T-helper 1 cell treated with Interleukin-12 subunit alpha and Interleukin-12 subunit beta and Interleukin-4 antibody, amounts not matched to agents 30 ng/mL and 1 ng/mL, for 36 hours (primary cell): ENCODE measurements at regions not wholly inside any gene's neighbourhood (a gene's known extent, or its start where the extent isn't known, plus 50 kb on each side); places are given as distances from the start of the nearest gene placed in this dataset.
"Not testable (repeated sequence)": the region's sequence is repeated elsewhere in the genome, so short reads cannot be mapped to it uniquely, and the experiment has no call there.

Experiments used
- intact Hi-C: fragments of 100-400 bp; cut with micrococcal nuclease; formaldehyde crosslinking; loops from one replicate; pipeline ENCODE4 v1.15.1; 2024

DNA sequence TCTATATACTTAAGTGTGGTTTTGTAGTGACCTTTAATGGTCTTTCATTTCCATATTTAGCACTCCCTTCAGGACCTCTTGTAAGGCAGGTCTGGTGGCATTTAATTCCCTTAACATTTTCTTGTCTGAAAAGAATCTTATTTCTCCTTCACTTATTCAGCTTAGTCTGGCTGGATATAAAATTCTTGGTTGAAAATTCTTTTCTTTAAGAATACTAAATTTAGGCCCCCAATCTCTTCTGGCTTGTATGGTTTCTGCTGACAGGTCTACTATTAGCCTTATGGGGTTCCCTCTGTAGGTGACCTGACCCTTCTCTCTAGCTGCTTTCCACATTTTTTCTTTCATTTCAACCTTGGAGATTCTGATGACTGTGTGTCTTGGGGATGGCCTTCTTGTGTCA is 236.9 kb downstream of the THBS2 start:
- intact Hi-C loops = no loop called here

- intact Hi-C loops = no loop called here
Measured at GRCh38 chr6:169014211-169015197, 239.1 kb downstream of the THBS2 start.

GRCh38 chr6:169009628-169010027 is 244.0 kb downstream of the THBS2 start:
- intact Hi-C loops = no loop called here

DNA sequence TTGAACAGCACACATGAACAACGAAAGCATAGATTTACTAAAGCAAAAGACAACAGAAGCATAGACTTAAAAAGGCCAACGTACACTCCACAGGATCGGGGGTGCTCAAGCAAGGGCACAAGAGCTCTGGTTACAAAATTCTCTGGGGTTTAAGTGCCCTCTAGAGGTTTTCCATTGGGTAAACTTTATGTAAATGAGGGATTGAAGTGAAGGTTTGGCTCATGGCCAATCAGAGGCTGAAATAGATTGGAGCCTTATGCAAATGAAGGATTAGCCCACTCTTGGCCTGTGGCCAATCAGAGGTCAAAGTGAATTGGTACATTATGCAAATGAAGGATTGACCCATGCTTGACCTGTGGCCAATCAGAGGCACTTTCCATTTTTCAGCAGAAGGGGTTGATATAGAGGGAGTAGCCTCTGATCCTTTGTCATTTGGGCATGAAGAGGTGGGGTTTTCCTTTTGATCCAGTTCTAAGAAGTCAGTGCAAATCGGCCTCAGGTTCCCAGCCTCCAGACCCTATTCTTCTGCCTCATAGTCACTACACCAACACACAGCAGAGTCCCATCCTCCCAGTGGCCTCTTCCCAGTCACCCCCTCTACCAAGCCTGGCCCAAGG is 244.9 kb downstream of the THBS2 start:
- intact Hi-C loops = no loop called here

DNA sequence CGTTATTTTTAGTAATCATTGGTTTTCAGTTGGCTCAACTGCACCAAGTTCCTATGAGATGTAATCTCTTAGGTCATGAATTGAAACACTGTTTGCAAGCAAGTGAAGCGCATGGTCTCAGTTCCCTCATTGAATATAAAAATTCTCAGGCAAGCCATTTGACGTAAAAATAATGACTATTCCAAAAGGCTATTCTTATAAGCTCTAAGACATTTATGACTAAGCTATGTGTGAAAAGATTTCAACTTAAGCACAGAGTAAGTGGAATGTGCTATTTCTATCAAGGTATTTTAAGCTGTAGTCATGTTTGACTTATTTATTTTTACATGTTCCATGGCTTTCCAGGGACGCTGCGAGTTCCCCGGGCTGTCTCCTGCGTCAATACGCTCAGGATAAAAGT is 248.5 kb downstream of the THBS2 start:
- intact Hi-C loops = no loop called here

GRCh38 chr6:169000022-169000421 is 253.6 kb downstream of the THBS2 start:
- intact Hi-C loops = no loop called here

DNA sequence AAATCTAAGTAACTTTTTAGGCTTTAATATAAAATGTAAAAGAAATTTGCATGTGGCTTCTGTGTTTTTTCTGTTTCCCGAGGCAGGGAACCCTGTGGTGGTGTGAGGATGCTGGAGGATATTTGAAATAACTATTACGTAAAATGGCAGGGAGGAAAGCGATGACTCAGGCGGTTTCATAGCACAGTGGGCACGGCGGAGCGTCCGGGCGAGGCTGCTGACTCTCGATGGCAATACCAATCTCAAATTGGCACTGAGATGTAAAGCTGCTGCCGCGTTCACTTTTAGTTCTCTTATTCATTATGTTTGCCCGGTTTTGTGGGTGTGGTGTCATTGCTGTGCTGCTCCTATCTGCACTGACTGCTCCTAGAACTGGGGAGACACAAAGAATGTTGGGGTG is 254.3 kb downstream of the THBS2 start:
- intact Hi-C loops = no loop called here

GRCh38 chr6:168996356-168996625 is 257.4 kb downstream of the THBS2 start:
- intact Hi-C loops = no loop called here

GRCh38 chr6:168995526-168996355 is 257.9 kb downstream of the THBS2 start:
- intact Hi-C loops = no loop called here

DNA sequence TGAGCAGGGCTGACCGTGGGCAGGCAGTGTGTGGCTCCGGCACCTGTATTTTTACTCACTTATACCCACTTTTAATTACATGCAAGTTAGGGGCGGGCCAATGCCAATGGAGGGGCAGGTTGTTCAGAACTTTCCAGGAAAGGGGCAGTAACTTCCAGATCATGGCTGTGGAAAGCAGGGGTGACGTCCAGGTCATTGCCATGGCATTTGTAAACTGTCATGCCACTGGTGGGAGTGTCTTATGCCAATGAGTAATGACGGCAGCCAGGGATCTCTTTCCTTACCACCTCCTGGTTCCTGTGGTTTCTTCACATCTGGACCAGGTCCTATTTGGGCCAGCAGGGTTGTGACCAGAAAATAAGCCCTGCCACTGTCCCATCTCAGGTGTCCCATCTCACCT is 258.7 kb downstream of the THBS2 start:
- intact Hi-C loops = no loop called here

- intact Hi-C loops = no loop called here
Measured at GRCh38 chr6:168992446-168993144, 261.1 kb downstream of the THBS2 start.

GRCh38 chr6:168991695-168992094 is 262.0 kb downstream of the THBS2 start:
- intact Hi-C loops = not testable (repeated sequence)

DNA sequence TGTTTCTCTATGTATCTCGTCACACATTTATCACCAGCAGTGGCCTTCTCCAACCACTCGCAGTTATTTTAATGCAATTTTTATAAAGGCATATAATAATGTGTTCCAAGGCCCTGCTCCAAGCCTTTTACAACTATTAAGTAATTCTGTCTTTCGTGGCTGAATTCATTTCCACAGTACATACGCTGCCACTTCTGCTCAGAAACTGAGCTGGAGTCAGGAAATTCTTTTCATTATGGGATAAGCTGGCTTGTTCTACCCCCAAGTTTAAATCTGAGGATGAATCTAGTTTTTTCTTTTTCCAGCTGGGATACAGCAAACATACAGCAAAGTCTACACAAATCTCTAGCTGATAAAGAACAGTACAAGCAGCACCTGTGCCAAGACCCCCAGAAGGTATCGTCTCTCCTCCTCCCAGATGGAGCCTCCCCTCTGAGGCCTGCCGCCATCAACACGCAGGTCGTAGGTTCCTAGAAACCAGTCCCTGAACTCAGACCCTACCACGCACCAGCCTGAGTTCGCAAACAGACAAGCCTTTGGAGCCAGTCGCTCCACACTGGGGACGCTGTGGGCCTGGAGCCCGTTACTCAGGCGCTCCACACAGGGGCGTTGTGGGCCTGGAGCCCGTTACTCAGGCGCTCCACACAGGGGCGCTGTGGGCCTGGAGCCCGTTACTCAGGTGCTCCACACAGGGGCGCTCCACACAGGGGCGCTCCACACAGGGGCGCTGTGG is 263.5 kb downstream of the THBS2 start:
- intact Hi-C loops = no loop called here

- intact Hi-C loops = no loop called here
Measured at GRCh38 chr6:168989421-168989820, 264.2 kb downstream of the THBS2 start.

DNA sequence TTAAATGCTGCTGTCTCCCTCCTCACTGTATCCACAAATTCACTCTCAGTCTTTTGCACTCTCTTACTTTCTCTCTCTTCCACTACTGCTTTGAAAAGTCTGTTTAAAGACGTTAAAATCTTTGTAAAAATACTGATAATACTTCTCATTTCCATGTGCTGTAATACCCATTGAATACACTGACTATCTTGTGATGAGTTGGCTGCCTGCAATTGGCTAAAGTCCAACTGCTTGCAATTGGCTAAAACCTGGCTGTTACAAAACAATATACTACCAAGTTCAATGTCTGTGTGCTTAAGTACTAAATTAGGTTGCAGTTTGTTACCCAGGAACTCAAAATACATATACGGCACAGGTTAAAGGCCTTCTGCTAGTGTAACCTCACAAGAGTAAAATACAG is 264.8 kb downstream of the THBS2 start:
- intact Hi-C loops = no loop called here

DNA sequence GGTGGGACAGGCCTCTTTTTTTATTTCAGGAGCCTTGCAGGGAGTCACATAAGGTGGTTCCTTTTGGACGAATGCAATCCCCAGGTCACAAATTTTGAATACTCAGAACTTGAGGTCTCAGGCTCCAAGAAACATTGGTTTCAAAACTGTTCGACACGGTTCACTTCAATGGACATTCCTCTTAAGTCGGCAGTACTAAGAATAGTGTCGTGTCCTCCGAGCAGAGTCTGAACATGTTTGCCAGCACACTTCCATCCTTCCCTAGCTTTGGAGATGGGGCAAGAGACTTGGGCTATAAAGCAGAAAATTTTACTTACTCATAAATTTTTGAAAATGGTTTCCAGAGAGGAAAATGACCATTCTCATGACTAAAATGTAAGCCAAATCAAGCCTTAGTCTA is 265.4 kb downstream of the THBS2 start:
- intact Hi-C loops = no loop called here

GRCh38 chr6:168985705-168986104 is 267.9 kb downstream of the THBS2 start:
- intact Hi-C loops = no loop called here

- intact Hi-C loops = no loop called here
Measured at GRCh38 chr6:168983925-168984324, 269.7 kb downstream of the THBS2 start.

DNA sequence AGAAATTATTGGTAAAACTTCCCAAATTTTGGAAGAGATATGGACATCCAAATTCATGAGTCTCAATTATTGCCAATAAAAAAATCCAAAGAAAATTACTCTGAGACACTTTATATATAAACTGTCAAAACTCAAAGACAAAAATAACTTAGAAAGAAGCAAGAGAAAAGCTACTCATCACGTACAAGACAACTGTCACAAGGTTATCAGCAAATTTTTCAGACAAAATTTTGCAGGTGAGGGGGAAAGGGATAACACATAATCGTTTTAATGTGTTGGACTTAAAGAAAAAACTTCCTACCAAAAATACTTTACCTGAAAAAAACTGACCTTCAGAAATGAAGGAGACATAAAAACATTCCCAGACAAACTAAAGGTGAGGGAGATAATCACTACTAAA is 272.5 kb downstream of the THBS2 start:
- intact Hi-C loops = no loop called here

DNA sequence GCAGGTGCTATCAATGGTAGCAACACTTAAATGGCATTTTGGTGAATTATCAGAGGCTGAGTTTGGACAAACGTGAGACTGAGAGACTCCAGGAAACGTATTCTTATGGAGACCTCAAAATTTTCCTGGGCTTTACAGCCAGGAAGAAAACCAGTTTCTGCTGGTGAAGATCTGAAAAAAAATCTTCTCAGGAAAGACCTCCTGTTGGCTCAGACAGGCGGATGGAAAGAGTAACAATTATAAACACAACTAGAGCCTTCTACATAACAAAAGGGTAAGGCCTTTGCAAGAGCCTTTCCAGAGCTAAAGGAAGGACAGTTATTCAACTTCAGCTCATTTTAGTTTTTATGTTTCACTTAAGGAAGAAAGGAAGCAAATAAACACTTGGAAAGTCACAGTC is 274.4 kb downstream of the THBS2 start:
- intact Hi-C loops = no loop called here

DNA sequence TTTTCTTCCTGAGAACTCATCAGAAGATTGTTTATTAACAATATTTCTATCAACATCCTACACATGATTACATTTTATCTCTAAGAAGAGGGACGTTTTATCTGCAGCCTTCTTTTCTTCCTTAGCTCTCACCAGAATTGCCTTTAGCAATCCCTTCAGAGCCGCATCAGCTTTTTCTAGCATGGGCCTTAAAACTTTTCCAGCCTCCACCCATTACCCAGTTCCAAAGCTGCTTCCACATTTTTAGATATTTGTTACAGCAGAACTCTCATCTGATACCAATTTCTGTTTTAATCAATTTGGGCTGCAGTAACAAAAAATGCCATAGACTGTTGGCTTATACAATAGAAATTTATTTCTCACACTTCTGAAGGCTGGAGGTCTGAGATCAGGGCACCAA is 281.5 kb downstream of the THBS2 start:
- intact Hi-C loops = no loop called here
